GM20000 (cell line): ENCODE measurements at regions not wholly inside any gene's neighbourhood (a gene's known extent, or its start where the extent isn't known, plus 50 kb on each side); places are given as distances from the start of the nearest gene placed in this dataset.

ENCODE experiments used
- DNase-seq: peaks from one replicate; pipeline ENCODE4 v3.0.0; 2012; ENCODE audit warnings: low spot score
- CTCF ChIP-seq: IDR thresholded peaks from 2 replicates; pipeline ENCODE4 v1.5.1; 2012; ENCODE audit warnings: mild to moderate bottlenecking, control low read depth; ENCODE audit errors: extremely low read depth, missing control alignments

- TF ChIP-seq CTCF: no peak
- DNase-seq: no peak
These were observed 276.9 kb upstream of the HS3ST5 start for GRCh38 chr6:114619621-114620200.

- no peak for TF ChIP-seq CTCF
- no peak for DNase-seq
These were observed 268.9 kb upstream of the HS3ST5 start for GRCh38 chr6:114611696-114612095.

GRCh38 chr6:114608091-114608490 is 265.3 kb upstream of the HS3ST5 start:
- no peak for DNase-seq
- no peak for TF ChIP-seq CTCF

- DNase-seq: no peak
- TF ChIP-seq CTCF: no peak
These were observed 262.8 kb upstream of the HS3ST5 start for GRCh38 chr6:114605656-114606055.

- TF ChIP-seq CTCF: no peak
- no peak for DNase-seq
These were observed 257.6 kb upstream of the HS3ST5 start for GRCh38 chr6:114600381-114600780.

GRCh38 chr6:114595591-114595990 is 252.8 kb upstream of the HS3ST5 start:
- no peak for TF ChIP-seq CTCF
- no peak for DNase-seq

GRCh38 chr6:114595186-114595585 is 252.4 kb upstream of the HS3ST5 start:
- TF ChIP-seq CTCF: no peak
- no peak for DNase-seq
